K562 (cell line): ENCODE measurements at regions not wholly inside any gene's neighbourhood (a gene's known extent, or its start where the extent isn't known, plus 50 kb on each side); places are given as distances from the start of the nearest gene placed in this dataset.

Experiments
- ATAC-seq: fragments of 200-7000 bp; cut with Tn5 transposase; 3 replicates; pipeline ENCODE4 v1.9.1; 2020; ENCODE audit warnings: moderate library complexity
- BruUV-seq: library from RNA; stranded (reverse); fragments of 400-500 nt; replicated peaks from 2 replicates; lab custom pipeline; 2021; lab: Mats Ljungman, UMichigan
- CTCF ChIA-PET: fragments of 300-600 bp; formaldehyde crosslinking; extraction: SDS; loops from one replicate; lab custom pipeline; 2021; ENCODE audit warnings: low intra/inter-chr PET ratio; lab: Yijun Ruan, JAX
- POLR2A ChIA-PET: fragments of 300-600, 350-650 bp; sonication (Branson Sonifier 250); formaldehyde crosslinking; extraction: SDS; loops from one replicate; lab custom pipeline; 2021; ENCODE audit warnings: antibody characterized with exemption, inconsistent platforms; lab: Yijun Ruan, JAX
- DNase-seq, 4 experiments: peaks; one replicate each; pipeline versions ENCODE4 v3.0.0 to v3.0.0-alpha.2; 2011 to 2018; ENCODE audit warnings: low spot score in 3 of 4, mixed read lengths in 3 of 4; ENCODE audit errors: extremely low read depth in 1 of 4
- FAIRE-seq: peaks from 2 replicates; lab custom pipeline; 2011; peaks lifted over from hg19 to GRCh38; lab: Jason Lieb, UNC
- H2AFZ ChIP-seq: 2 replicates; pipeline ENCODE4 v1.6.0; 2011; ENCODE audit warnings: low read depth, low read length, control low read depth, inconsistent platforms
- H3K27ac ChIP-seq: fragments of 200-600 bp; 3 replicates; pipeline ENCODE4 v1.8.0; 2011; ENCODE audit warnings: low read depth, mild to moderate bottlenecking, control low read depth, inconsistent platforms, low read length, moderate library complexity, mixed read lengths; ENCODE audit errors: extremely low read depth
- H3K27me3 ChIP-seq, 2 experiments: fragments of 300-600 bp in 1 of 2; 2 replicates in 1 of 2; 3 replicates in 1 of 2; pipeline versions ENCODE4 v1.6.0 to v1.8.0; 2011; ENCODE audit warnings: inconsistent platforms in 2 of 2, low read length in 2 of 2, mild to moderate bottlenecking in 1 of 2, mixed read lengths in 1 of 2, moderate library complexity in 1 of 2; ENCODE audit not compliant: control insufficient read depth in 2 of 2, insufficient read depth in 2 of 2
- H3K36me3 ChIP-seq: fragments of 300-600 bp; 3 replicates; pipeline ENCODE4 v1.8.0; 2011; ENCODE audit warnings: mild to moderate bottlenecking, low read length, inconsistent platforms; ENCODE audit not compliant: control insufficient read depth, insufficient read depth
- H3K4me1 ChIP-seq, 2 experiments: fragments of 200-600 bp in 1 of 2; replicated peaks in 1 of 2; 2 replicates in 1 of 2; 3 replicates in 1 of 2; pipeline versions ENCODE4 v1.5.1 to v1.8.0; 2011; ENCODE audit warnings: inconsistent platforms in 2 of 2, low read length in 2 of 2, mild to moderate bottlenecking in 1 of 2, mixed read lengths in 1 of 2, moderate library complexity in 1 of 2; ENCODE audit not compliant: control insufficient read depth in 2 of 2, insufficient read depth in 2 of 2
- H3K4me2 ChIP-seq: 2 replicates; pipeline ENCODE4 v1.6.1; 2011; ENCODE audit warnings: low read length, control low read depth, inconsistent platforms, mixed read lengths; ENCODE audit not compliant: insufficient read depth
- H3K4me3 ChIP-seq: fragments of 200-600 bp; sonication (generic), shearing (Covaris generic); 2 replicates; pipeline ENCODE4 v1.5.1; 2016; ENCODE audit warnings: control low read depth, inconsistent platforms
- H3K79me2 ChIP-seq: fragments of 200-600 bp; 3 replicates; pipeline ENCODE4 v1.8.0; 2011; ENCODE audit warnings: low read length, inconsistent platforms; ENCODE audit not compliant: control insufficient read depth, insufficient read depth
- H3K9ac ChIP-seq, 2 experiments: 2 replicates each; pipeline versions ENCODE4 v1.6.0 to v1.6.1; 2011; ENCODE audit warnings: low read depth in 2 of 2, low read length in 2 of 2, control low read depth in 1 of 2, inconsistent platforms in 1 of 2, mild to moderate bottlenecking in 1 of 2, mixed read lengths in 1 of 2; ENCODE audit not compliant: insufficient read depth in 1 of 2
- H3K9me1 ChIP-seq: one replicate; pipeline ENCODE4 v1.6.0; 2011; ENCODE audit warnings: inconsistent platforms, mild to moderate bottlenecking, low read length, moderate library complexity; ENCODE audit not compliant: control insufficient read depth, insufficient read depth
- H3K9me3 ChIP-seq: replicated peaks from 2 replicates; pipeline ENCODE4 v1.5.1; 2011; ENCODE audit warnings: low read depth, low read length, inconsistent platforms; ENCODE audit not compliant: control insufficient read depth, insufficient read depth
- H4K20me1 ChIP-seq: replicated peaks from 2 replicates; pipeline ENCODE4 v1.6.1; 2011; ENCODE audit warnings: low read length, inconsistent platforms, mixed read lengths; ENCODE audit not compliant: control insufficient read depth, insufficient read depth
- ARNT ChIP-seq, 2 experiments: fragments of 450-650 bp; IDR thresholded peaks; 2 replicates each; pipeline ENCODE4 v1.6.1; 2016; ENCODE audit warnings: mild to moderate bottlenecking in 1 of 2
- GATA2 ChIP-seq: sonication (generic); formaldehyde crosslinking; IDR thresholded peaks from 2 replicates; pipeline ENCODE4 v1.4.0; 2020; ENCODE audit warnings: mild to moderate bottlenecking, missing genetic modification reagents
- MEF2D ChIP-seq: conservative IDR thresholded peaks from 2 replicates; pipeline ENCODE4 v1.6.1; 2016; ENCODE audit warnings: low read depth, missing genetic modification characterization, missing compliant biosample characterization
- SREBF2 ChIP-seq: sonication (generic); formaldehyde crosslinking; IDR thresholded peaks from 2 replicates; pipeline ENCODE4 v1.4.0; 2020; ENCODE audit warnings: mild to moderate bottlenecking, missing genetic modification reagents
- ZFPM2 ChIP-seq: fragments of 250-450 bp; sonication (Bioruptor Pico); IDR thresholded peaks from 2 replicates; pipeline ENCODE4 v1.5.1; 2022; ENCODE audit warnings: mild to moderate bottlenecking
- ZNF146 ChIP-seq: IDR thresholded peaks from one replicate; pipeline ENCODE4 v1.6.1; 2018; ENCODE audit warnings: missing compliant biosample characterization; ENCODE audit not compliant: unreplicated experiment
- WGBS: fragments of 100-300 bp; shearing (Covaris generic); methylation state at CpG from one replicate; pipeline ENCODE4 v1.1.6; 2016; ENCODE audit warnings: low coverage, mixed read lengths; ENCODE audit not compliant: insufficient coverage; ENCODE audit errors: missing lambda C conversion rate; 5-methylcytosine and 5-hydroxymethylcytosine counted together
- in situ Hi-C: fragments of 300-500 bp; cut with MboI; formaldehyde crosslinking; loops from 4 replicates; pipeline ENCODE4 v1.15.0; 2018; ENCODE audit warnings: inconsistent platforms, mixed read lengths
- intact Hi-C: fragments of 100-400 bp; cut with micrococcal nuclease; formaldehyde crosslinking; loops from 2 replicates; pipeline ENCODE4 v1.14.2; 2022
- TF ChIP-seq, protein P1 (sequence below): fragments of 200-800 bp; sonication (Bioruptor generic); IDR thresholded peaks from 2 replicates; pipeline ENCODE4 v1.6.1; 2016; ENCODE audit warnings: missing genetic modification characterization, missing compliant biosample characterization

GRCh38 chr22:46061501-46062231 lies 84.7 kb upstream of the WNT7B start:
- no TSS peak for BruUV-seq
- H3K9ac ChIP-seq, result no peak overlapping the region
- ATAC-seq, result no peak
- in situ Hi-C loops, result no loop called here
- WGBS, result 82% methylated on average over 10 of the region's 79 CpGs
- H3K36me3 ChIP-seq, result no peaks in the 10 kb centered on the region
- FAIRE-seq, result no peak
- TF ChIP-seq ARNT (IDR thresholded peaks at IDR 0.05), result no peak
- TF ChIP-seq GATA2 (CRISPR knock-in tag), result no peak
- no peak for TF ChIP-seq ZFPM2
- TF ChIP-seq SREBF2 (CRISPR knock-in tag), result no peak
- TF ChIP-seq, all 486 proteins: peak for 0
- Histone ChIP-seq H3K27me3 (peaks cover 0 to 14% of the 10 kb centered on the region in 2 experiments; a peak in 3 of 5 replicates), H3K4me1 (peaks cover 4 to 16% of the 10 kb centered on the region in 2 experiments; a peak in 4 of 5 replicates), H3K9me3 (no peaks in the 10 kb centered on the region), H3K4me3 (no peak overlapping the region), H3K9me1 (no peaks in the 10 kb centered on the region), H3K27ac (no peak overlapping the region), H2AFZ (no peak overlapping the region), H3K79me2 (no peaks in the 10 kb centered on the region), H3K4me2 (no peak overlapping the region), H4K20me1 (no peaks in the 10 kb centered on the region)
- ChIA-PET CTCF (interaction anchor here (0.7 kb wide), 1 partner anchor 17 kb away, joined by 3 read pairs; no protein-coding TSS in a partner anchor), POLR2A (no interaction called here)
- intact Hi-C loops, result no loop called here
- DNase-seq, result no peak

DNA sequence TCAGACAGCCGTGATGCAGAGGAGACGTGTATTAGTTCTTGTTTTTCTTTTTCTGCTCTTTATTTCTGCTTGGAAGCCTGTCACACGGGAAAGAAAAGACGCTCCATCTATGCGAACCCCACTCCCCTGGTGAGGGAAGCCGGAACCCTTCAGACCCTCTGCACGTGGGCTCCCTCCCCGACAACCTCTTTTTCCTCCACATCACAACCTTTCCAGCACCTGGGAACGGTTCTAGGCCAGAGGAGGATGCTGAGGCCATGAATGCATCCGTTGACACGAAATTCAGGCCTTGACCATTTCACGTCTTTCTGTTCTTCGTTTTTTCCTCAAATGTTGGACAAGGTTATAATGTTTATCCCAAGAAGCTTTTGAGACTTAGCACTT lies 85.3 kb upstream of the WNT7B start:
- Histone ChIP-seq H3K4me1 (peaks cover 4 to 16% of the 10 kb centered on the region in 2 experiments; a peak in 4 of 5 replicates), H3K9ac (no peak overlapping the region), H3K36me3 (no peaks in the 10 kb centered on the region), H3K4me3 (no peak overlapping the region), H2AFZ (no peak overlapping the region), H4K20me1 (no peaks in the 10 kb centered on the region), H3K79me2 (no peaks in the 10 kb centered on the region), H3K27ac (no peak overlapping the region), H3K4me2 (no peak overlapping the region), H3K9me1 (no peaks in the 10 kb centered on the region), H3K27me3 (peaks cover 0 to 14% of the 10 kb centered on the region in 2 experiments; a peak in 3 of 5 replicates), H3K9me3 (no peaks in the 10 kb centered on the region)
- FAIRE-seq (no peak), DNase-seq (no peak), ATAC-seq (no peak)
- ChIA-PET POLR2A (no interaction called here), CTCF (interaction anchor here (0.7 kb wide), 1 partner anchor 17 kb away, joined by 3 read pairs; no protein-coding TSS in a partner anchor)
- no TSS peak for BruUV-seq
- in situ Hi-C loops (no loop called here), intact Hi-C loops (no loop called here)
- WGBS, result 42% methylated on average over 8 of the region's 13 CpGs
- TF ChIP-seq, protein P1, sequence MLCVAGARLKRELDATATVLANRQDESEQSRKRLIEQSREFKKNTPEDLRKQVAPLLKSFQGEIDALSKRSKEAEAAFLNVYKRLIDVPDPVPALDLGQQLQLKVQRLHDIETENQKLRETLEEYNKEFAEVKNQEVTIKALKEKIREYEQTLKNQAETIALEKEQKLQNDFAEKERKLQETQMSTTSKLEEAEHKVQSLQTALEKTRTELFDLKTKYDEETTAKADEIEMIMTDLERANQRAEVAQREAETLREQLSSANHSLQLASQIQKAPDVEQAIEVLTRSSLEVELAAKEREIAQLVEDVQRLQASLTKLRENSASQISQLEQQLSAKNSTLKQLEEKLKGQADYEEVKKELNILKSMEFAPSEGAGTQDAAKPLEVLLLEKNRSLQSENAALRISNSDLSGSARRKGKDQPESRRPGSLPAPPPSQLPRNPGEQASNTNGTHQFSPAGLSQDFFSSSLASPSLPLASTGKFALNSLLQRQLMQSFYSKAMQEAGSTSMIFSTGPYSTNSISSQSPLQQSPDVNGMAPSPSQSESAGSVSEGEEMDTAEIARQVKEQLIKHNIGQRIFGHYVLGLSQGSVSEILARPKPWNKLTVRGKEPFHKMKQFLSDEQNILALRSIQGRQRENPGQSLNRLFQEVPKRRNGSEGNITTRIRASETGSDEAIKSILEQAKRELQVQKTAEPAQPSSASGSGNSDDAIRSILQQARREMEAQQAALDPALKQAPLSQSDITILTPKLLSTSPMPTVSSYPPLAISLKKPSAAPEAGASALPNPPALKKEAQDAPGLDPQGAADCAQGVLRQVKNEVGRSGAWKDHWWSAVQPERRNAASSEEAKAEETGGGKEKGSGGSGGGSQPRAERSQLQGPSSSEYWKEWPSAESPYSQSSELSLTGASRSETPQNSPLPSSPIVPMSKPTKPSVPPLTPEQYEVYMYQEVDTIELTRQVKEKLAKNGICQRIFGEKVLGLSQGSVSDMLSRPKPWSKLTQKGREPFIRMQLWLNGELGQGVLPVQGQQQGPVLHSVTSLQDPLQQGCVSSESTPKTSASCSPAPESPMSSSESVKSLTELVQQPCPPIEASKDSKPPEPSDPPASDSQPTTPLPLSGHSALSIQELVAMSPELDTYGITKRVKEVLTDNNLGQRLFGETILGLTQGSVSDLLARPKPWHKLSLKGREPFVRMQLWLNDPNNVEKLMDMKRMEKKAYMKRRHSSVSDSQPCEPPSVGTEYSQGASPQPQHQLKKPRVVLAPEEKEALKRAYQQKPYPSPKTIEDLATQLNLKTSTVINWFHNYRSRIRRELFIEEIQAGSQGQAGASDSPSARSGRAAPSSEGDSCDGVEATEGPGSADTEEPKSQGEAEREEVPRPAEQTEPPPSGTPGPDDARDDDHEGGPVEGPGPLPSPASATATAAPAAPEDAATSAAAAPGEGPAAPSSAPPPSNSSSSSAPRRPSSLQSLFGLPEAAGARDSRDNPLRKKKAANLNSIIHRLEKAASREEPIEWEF (CRISPR knock-in tag), result no peak
- TF ChIP-seq ZNF146 (CRISPR knock-in tag) (no peak), MEF2D (tag) (no peak)
